ENCODE measurements at regions not wholly inside any gene's neighbourhood (a gene's known extent, or its start where the extent isn't known, plus 50 kb on each side); places are given as distances from the start of the nearest gene placed in this dataset.

DNA sequence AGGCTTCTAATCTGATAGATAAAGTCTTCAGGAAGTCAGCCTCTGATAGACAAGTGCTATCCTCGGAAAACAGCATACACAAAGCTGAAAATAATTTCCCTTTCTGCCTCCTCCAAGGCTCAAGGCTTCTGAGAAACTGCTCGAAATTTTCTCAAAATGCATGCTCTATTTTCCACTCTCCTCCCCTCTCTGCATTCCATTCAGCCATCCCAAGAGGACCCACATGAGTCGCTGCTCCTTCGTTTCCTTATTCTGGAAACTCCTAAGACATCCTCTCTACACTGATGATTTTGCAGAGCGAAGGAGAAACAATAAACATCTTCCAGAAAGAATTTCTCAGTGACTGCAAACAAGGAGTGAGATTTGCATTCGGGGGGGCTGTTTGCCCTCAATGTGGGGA lies 92.2 kb upstream of the SFSWAP start:
- no peak for DNase-seq
- Histone ChIP-seq H3K36me3 (replicated peaks in 1 of 2) (no peaks in the 10 kb centered on the region), H3K4me1 (replicated peaks in 1 of 2) (no peaks in the 10 kb centered on the region), H3K4me3 (no peak overlapping the region), H3K27me3 (no peaks in the 10 kb centered on the region), H3K9me3 (replicated peaks in 1 of 3) (no peaks in the 10 kb centered on the region), H3K27ac (no peak overlapping the region)
- intact Hi-C loops (cut with DNase I), result no loop called here
- TF ChIP-seq, protein P1, sequence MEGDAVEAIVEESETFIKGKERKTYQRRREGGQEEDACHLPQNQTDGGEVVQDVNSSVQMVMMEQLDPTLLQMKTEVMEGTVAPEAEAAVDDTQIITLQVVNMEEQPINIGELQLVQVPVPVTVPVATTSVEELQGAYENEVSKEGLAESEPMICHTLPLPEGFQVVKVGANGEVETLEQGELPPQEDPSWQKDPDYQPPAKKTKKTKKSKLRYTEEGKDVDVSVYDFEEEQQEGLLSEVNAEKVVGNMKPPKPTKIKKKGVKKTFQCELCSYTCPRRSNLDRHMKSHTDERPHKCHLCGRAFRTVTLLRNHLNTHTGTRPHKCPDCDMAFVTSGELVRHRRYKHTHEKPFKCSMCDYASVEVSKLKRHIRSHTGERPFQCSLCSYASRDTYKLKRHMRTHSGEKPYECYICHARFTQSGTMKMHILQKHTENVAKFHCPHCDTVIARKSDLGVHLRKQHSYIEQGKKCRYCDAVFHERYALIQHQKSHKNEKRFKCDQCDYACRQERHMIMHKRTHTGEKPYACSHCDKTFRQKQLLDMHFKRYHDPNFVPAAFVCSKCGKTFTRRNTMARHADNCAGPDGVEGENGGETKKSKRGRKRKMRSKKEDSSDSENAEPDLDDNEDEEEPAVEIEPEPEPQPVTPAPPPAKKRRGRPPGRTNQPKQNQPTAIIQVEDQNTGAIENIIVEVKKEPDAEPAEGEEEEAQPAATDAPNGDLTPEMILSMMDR (IDR thresholded peaks at IDR 0.05), result no peak
- no peak for TF ChIP-seq POLR2A (IDR thresholded peaks at IDR 0.05)
- WGBS, 4 donors, result 44 to 62% (median 49%) methylated on average over 6 of the region's 6 CpGs

DNA sequence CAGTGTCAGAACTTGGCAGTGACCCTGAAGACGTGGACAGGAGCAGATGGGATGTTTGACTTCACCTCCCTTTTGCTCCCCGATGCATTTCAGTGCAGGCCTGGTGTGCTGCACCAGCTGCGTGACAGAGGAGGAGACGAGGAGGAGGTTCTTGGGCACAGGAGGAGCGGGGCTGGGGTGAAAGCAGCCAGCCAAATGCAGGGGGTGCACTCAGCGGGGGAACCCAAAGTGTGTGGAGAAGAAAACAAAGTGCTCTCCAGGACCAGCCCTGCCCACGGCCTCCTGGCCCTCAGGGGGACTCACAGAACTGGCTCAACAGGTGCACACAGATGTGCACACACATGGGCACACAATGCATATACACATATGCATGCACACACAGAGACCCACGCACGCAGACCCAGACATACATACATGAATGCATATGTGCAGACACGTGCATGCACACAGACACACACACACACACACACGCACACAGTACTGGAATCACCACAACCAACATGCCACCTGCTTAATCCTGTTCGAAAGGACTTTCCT lies 91.7 kb upstream of the SFSWAP start:
- no peaks in the 10 kb centered on the region for H3K27me3 ChIP-seq
- H3K36me3 ChIP-seq (replicated peaks in 1 of 2), result no peaks in the 10 kb centered on the region
- TF ChIP-seq, protein P1 (IDR thresholded peaks at IDR 0.05), result no peak
- TF ChIP-seq POLR2A (IDR thresholded peaks at IDR 0.05), result no peak
- H3K4me1 ChIP-seq (replicated peaks in 1 of 2), result no peaks in the 10 kb centered on the region
- no peak overlapping the region for H3K4me3 ChIP-seq
- no peak overlapping the region for H3K27ac ChIP-seq
- H3K9me3 ChIP-seq (replicated peaks in 1 of 3), result no peaks in the 10 kb centered on the region
- 49 to 64% (median 53%) methylated on average over 11 to 12 of the region's 12 CpGs for WGBS, 4 donors
- no peak for DNase-seq
- intact Hi-C loops (cut with DNase I), result no loop called here

DNA sequence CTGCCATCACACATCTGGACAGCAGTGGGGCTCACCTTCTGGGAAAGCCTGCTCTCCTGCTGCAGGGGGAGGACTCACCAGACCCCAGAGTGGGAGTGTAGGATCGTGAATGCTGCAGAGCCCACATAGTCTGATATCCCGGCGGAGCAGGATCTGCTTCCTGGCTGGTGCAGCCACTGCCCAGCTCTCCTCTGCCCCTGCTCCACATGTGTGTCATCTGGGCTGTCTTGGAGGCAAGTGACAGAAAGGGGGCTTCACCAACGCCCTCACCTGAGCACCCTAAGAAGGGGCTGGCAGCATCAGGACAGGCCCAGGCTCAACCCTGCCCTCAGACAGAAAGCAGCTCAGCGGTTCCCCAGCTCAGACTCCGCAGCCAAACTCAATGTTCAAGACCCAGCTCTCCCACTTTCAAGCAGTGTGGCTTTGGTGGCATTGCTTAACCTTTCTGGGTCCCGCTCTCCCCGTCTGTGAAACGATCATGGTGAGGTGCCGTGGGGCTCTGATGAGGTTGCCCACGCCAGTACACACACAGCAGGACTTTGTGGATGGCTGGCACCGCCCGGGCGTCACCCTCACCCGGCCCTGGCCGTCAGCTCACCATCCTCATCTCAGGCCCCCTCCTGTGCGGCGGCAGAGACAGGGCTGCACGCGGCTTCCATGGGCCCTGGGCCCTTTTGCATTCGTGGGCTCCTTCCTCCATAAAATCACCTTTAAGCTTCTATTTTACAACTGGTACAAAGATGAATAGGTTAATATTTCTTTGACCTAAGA lies 91.0 kb upstream of the SFSWAP start:
- no peaks in the 10 kb centered on the region for H3K36me3 ChIP-seq (replicated peaks in 1 of 2)
- H3K9me3 ChIP-seq (replicated peaks in 1 of 3), result no peaks in the 10 kb centered on the region
- H3K4me1 ChIP-seq (replicated peaks in 1 of 2), result no peaks in the 10 kb centered on the region
- no peak overlapping the region for H3K4me3 ChIP-seq
- intact Hi-C loops (cut with DNase I), result loop anchor here in 1 of 2 donors (5.0 kb wide), 1 partner anchor 273 kb away; no protein-coding TSS in a partner anchor
- H3K27ac ChIP-seq, result no peak overlapping the region
- WGBS, 4 donors, result 77 to 81% (median 78%) methylated on average over 18 to 21 of the region's 21 CpGs
- TF ChIP-seq, protein P1 (IDR thresholded peaks at IDR 0.05), result no peak
- no peak for TF ChIP-seq POLR2A (IDR thresholded peaks at IDR 0.05)
- no peak for DNase-seq
- H3K27me3 ChIP-seq, result no peaks in the 10 kb centered on the region

DNA sequence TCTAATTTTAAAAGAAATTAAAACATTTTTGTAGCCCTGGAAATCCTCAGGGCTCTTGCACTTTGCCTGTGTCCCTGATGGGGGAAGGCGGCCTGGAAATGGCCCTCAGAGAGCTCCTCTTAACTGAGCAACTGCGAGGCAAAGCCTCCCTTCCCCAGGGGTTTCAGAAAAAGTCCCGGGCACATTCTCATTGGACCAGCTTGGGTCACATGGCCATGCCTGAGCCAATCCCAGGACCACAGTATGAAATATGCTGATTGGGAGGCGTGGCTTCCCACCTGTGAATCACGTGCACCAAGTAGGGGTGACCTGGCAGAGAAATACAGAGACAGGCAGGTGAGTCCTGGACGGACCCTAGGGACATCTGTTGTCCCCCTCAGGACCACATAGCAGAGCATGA lies 90.4 kb upstream of the SFSWAP start:
- H3K36me3 ChIP-seq (replicated peaks in 1 of 2), result no peaks in the 10 kb centered on the region
- H3K27me3 ChIP-seq, result no peaks in the 10 kb centered on the region
- no peak overlapping the region for H3K4me3 ChIP-seq
- no peaks in the 10 kb centered on the region for H3K9me3 ChIP-seq (replicated peaks in 1 of 3)
- DNase-seq, result no peak
- intact Hi-C loops (cut with DNase I), result loop anchor here in 1 of 2 donors (5.0 kb wide), 1 partner anchor 273 kb away; no protein-coding TSS in a partner anchor
- 65 to 94% (median 68%) methylated on average over 3 to 6 of the region's 6 CpGs for WGBS, 4 donors
- TF ChIP-seq POLR2A (IDR thresholded peaks at IDR 0.05), result no peak
- TF ChIP-seq, protein P1 (IDR thresholded peaks at IDR 0.05), result no peak
- no peaks in the 10 kb centered on the region for H3K4me1 ChIP-seq (replicated peaks in 1 of 2)
- no peak overlapping the region for H3K27ac ChIP-seq

Data from adrenal gland (tissue), 9 donors.